ENCODE measurements at regions not wholly inside any gene's neighbourhood (a gene's known extent, or its start where the extent isn't known, plus 50 kb on each side); places are given as distances from the start of the nearest gene placed in this dataset.

- no peaks in the 10 kb centered on the region for H3K9me3 Mint-ChIP-seq
- no peak overlapping the region for H3K27ac Mint-ChIP-seq
Measured at GRCh38 chr10:125457406-125457805, 225.6 kb downstream of the TEX36 start.

GRCh38 chr10:125455855-125456254 is 227.1 kb downstream of the TEX36 start:
- ATAC-seq (replicated peaks in 1 of 2) (no peak), DNase-seq (no peak)
- Mint-ChIP-seq H3K36me3 (ENCODE audit: insufficient read depth in 2 of 2) (no peaks in the 10 kb centered on the region), H3K27ac (no peak overlapping the region), H3K27me3 (ENCODE audit: low read depth) (no peaks in the 10 kb centered on the region), H3K9me3 (no peaks in the 10 kb centered on the region), H3K4me1 (ENCODE audit: low read depth) (no peaks in the 10 kb centered on the region), H3K4me3 (no peak overlapping the region)

More at GRCh38 chr10:125457406-125457805, 225.6 kb downstream of the TEX36 start:
- no peak for DNase-seq
- Mint-ChIP-seq H3K4me3 (no peak overlapping the region), H3K4me1 (ENCODE audit: low read depth) (no peaks in the 10 kb centered on the region), H3K36me3 (ENCODE audit: insufficient read depth in 2 of 2) (no peaks in the 10 kb centered on the region), H3K27me3 (ENCODE audit: low read depth) (no peaks in the 10 kb centered on the region)
- no peak for ATAC-seq (replicated peaks in 1 of 2)

GRCh38 chr10:125455431-125455830 is 227.5 kb downstream of the TEX36 start:
- H3K9me3 Mint-ChIP-seq = no peaks in the 10 kb centered on the region
- H3K27me3 Mint-ChIP-seq (ENCODE audit: low read depth) = no peaks in the 10 kb centered on the region
- no peaks in the 10 kb centered on the region for H3K36me3 Mint-ChIP-seq (ENCODE audit: insufficient read depth in 2 of 2)
- no peak for DNase-seq
- H3K27ac Mint-ChIP-seq = no peak overlapping the region
- H3K4me1 Mint-ChIP-seq (ENCODE audit: low read depth) = no peaks in the 10 kb centered on the region
- ATAC-seq (replicated peaks in 1 of 2) = no peak
- H3K4me3 Mint-ChIP-seq = no peak overlapping the region

- no peak overlapping the region for H3K4me3 Mint-ChIP-seq
- H3K27ac Mint-ChIP-seq = no peak overlapping the region
- no peaks in the 10 kb centered on the region for H3K36me3 Mint-ChIP-seq (ENCODE audit: insufficient read depth in 2 of 2)
- H3K9me3 Mint-ChIP-seq = no peaks in the 10 kb centered on the region
- H3K27me3 Mint-ChIP-seq (ENCODE audit: low read depth) = no peaks in the 10 kb centered on the region
- no peak for ATAC-seq (replicated peaks in 1 of 2)
- DNase-seq = no peak
- no peaks in the 10 kb centered on the region for H3K4me1 Mint-ChIP-seq (ENCODE audit: low read depth)
Measured at GRCh38 chr10:125451319-125451718, 231.6 kb downstream of the TEX36 start.

- H3K36me3 Mint-ChIP-seq (ENCODE audit: insufficient read depth in 2 of 2) = no peaks in the 10 kb centered on the region
- no peaks in the 10 kb centered on the region for H3K27me3 Mint-ChIP-seq (ENCODE audit: low read depth)
- ATAC-seq (replicated peaks in 1 of 2) (no peak), DNase-seq (no peak)
- H3K9me3 Mint-ChIP-seq = no peaks in the 10 kb centered on the region
- H3K4me1 Mint-ChIP-seq (ENCODE audit: low read depth) = no peaks in the 10 kb centered on the region
- no peak overlapping the region for H3K4me3 Mint-ChIP-seq
- no peak overlapping the region for H3K27ac Mint-ChIP-seq
Measured at GRCh38 chr10:125450218-125450617, 232.7 kb downstream of the TEX36 start.

- H3K9me3 Mint-ChIP-seq = no peaks in the 10 kb centered on the region
- no peak for DNase-seq
- no peaks in the 10 kb centered on the region for H3K27me3 Mint-ChIP-seq (ENCODE audit: low read depth)
- no peaks in the 10 kb centered on the region for H3K4me1 Mint-ChIP-seq (ENCODE audit: low read depth)
- no peak overlapping the region for H3K27ac Mint-ChIP-seq
- ATAC-seq (replicated peaks in 1 of 2) = no peak
- no peak overlapping the region for H3K4me3 Mint-ChIP-seq
- H3K36me3 Mint-ChIP-seq (ENCODE audit: insufficient read depth in 2 of 2) = no peaks in the 10 kb centered on the region
Measured at GRCh38 chr10:125449571-125449970, 233.4 kb downstream of the TEX36 start.

- H3K4me3 Mint-ChIP-seq = no peak overlapping the region
- no peak for ATAC-seq (replicated peaks in 1 of 2)
- H3K27ac Mint-ChIP-seq = no peak overlapping the region
- H3K9me3 Mint-ChIP-seq = no peaks in the 10 kb centered on the region
- H3K27me3 Mint-ChIP-seq (ENCODE audit: low read depth) = no peaks in the 10 kb centered on the region
- DNase-seq = peak in 1 of 2 donors; percentile 16
- no peaks in the 10 kb centered on the region for H3K36me3 Mint-ChIP-seq (ENCODE audit: insufficient read depth in 2 of 2)
- no peaks in the 10 kb centered on the region for H3K4me1 Mint-ChIP-seq (ENCODE audit: low read depth)
Measured at GRCh38 chr10:125448596-125448995, 234.4 kb downstream of the TEX36 start.

GRCh38 chr10:125444790-125445189 is 238.2 kb downstream of the TEX36 start:
- Mint-ChIP-seq H3K27me3 (ENCODE audit: low read depth) (no peaks in the 10 kb centered on the region), H3K4me1 (ENCODE audit: low read depth) (no peaks in the 10 kb centered on the region), H3K36me3 (ENCODE audit: insufficient read depth in 2 of 2) (peaks cover 0 to 2% of the 10 kb centered on the region in 2 donors), H3K9me3 (no peaks in the 10 kb centered on the region), H3K4me3 (no peak overlapping the region), H3K27ac (no peak overlapping the region)
- ATAC-seq (replicated peaks in 1 of 2) = no peak
- no peak for DNase-seq

- no peaks in the 10 kb centered on the region for H3K27me3 Mint-ChIP-seq (ENCODE audit: low read depth)
- no peak for ATAC-seq (replicated peaks in 1 of 2)
- no peak overlapping the region for H3K27ac Mint-ChIP-seq
- peaks cover 0 to 2% of the 10 kb centered on the region in 2 donors for H3K36me3 Mint-ChIP-seq (ENCODE audit: insufficient read depth in 2 of 2)
- no peak overlapping the region for H3K4me3 Mint-ChIP-seq
- no peaks in the 10 kb centered on the region for H3K4me1 Mint-ChIP-seq (ENCODE audit: low read depth)
- peaks cover 0 to 1% of the 10 kb centered on the region in 2 donors for H3K9me3 Mint-ChIP-seq
- no peak for DNase-seq
Measured at GRCh38 chr10:125442856-125443540, 240.0 kb downstream of the TEX36 start.

GRCh38 chr10:125441151-125441550 is 241.8 kb downstream of the TEX36 start:
- Mint-ChIP-seq H3K4me1 (ENCODE audit: low read depth) (no peaks in the 10 kb centered on the region), H3K27ac (no peak overlapping the region), H3K27me3 (ENCODE audit: low read depth) (no peaks in the 10 kb centered on the region), H3K9me3 (peaks cover 0 to 3% of the 10 kb centered on the region in 2 donors), H3K4me3 (no peak overlapping the region), H3K36me3 (ENCODE audit: insufficient read depth in 2 of 2) (peaks cover 0 to 2% of the 10 kb centered on the region in 2 donors)
- ATAC-seq (replicated peaks in 1 of 2) = no peak
- no peak for DNase-seq

- no peak for DNase-seq
- no peak overlapping the region for H3K4me3 Mint-ChIP-seq
- ATAC-seq (replicated peaks in 1 of 2) = no peak
- H3K27me3 Mint-ChIP-seq (ENCODE audit: low read depth) = no peaks in the 10 kb centered on the region
- H3K27ac Mint-ChIP-seq = no peak overlapping the region
- H3K9me3 Mint-ChIP-seq = peaks cover 6 to 8% of the 10 kb centered on the region in 2 donors
- no peaks in the 10 kb centered on the region for H3K4me1 Mint-ChIP-seq (ENCODE audit: low read depth)
- H3K36me3 Mint-ChIP-seq (ENCODE audit: insufficient read depth in 2 of 2) = peaks cover 0 to 1% of the 10 kb centered on the region in 2 donors
Measured at GRCh38 chr10:125431149-125431548, 251.8 kb downstream of the TEX36 start.

- no peaks in the 10 kb centered on the region for H3K36me3 Mint-ChIP-seq (ENCODE audit: insufficient read depth in 2 of 2)
- no peak overlapping the region for H3K4me3 Mint-ChIP-seq
- no peak for ATAC-seq (replicated peaks in 1 of 2)
- no peaks in the 10 kb centered on the region for H3K27me3 Mint-ChIP-seq (ENCODE audit: low read depth)
- H3K9me3 Mint-ChIP-seq = peaks cover 0 to 5% of the 10 kb centered on the region in 2 donors
- H3K27ac Mint-ChIP-seq = no peak overlapping the region
- H3K4me1 Mint-ChIP-seq (ENCODE audit: low read depth) = no peaks in the 10 kb centered on the region
- DNase-seq = no peak
Measured at GRCh38 chr10:125428054-125428453, 254.9 kb downstream of the TEX36 start.

- no peak overlapping the region for H3K27ac Mint-ChIP-seq
Measured at GRCh38 chr10:125424191-125424847, 258.6 kb downstream of the TEX36 start.

GRCh38 chr10:125423569-125423968 is 259.4 kb downstream of the TEX36 start:
- Mint-ChIP-seq H3K4me1 (ENCODE audit: low read depth) (no peaks in the 10 kb centered on the region), H3K36me3 (ENCODE audit: insufficient read depth in 2 of 2) (no peaks in the 10 kb centered on the region), H3K27me3 (ENCODE audit: low read depth) (no peaks in the 10 kb centered on the region), H3K27ac (no peak overlapping the region), H3K4me3 (no peak overlapping the region), H3K9me3 (peaks cover 2 to 5% of the 10 kb centered on the region in 2 donors)
- no peak for DNase-seq
- ATAC-seq (replicated peaks in 1 of 2) = no peak

More at GRCh38 chr10:125424191-125424847, 258.6 kb downstream of the TEX36 start:
- Mint-ChIP-seq H3K27me3 (ENCODE audit: low read depth) (no peaks in the 10 kb centered on the region), H3K4me1 (ENCODE audit: low read depth) (no peaks in the 10 kb centered on the region), H3K9me3 (peaks cover 0 to 4% of the 10 kb centered on the region in 2 donors), H3K4me3 (no peak overlapping the region), H3K36me3 (ENCODE audit: insufficient read depth in 2 of 2) (no peaks in the 10 kb centered on the region)
- ATAC-seq (replicated peaks in 1 of 2) = no peak
- no peak for DNase-seq
